ENCODE measurements at regions not wholly inside any gene's neighbourhood (a gene's known extent, or its start where the extent isn't known, plus 50 kb on each side); places are given as distances from the start of the nearest gene placed in this dataset.

- no peak for ATAC-seq (ENCODE audit: insufficient number of reproducible peaks, low FRiP score, low read depth)
- TF ChIP-seq CTCF (IDR thresholded peaks at IDR 0.05), result no peak
- Histone ChIP-seq H3K4me3 (no peak overlapping the region), H3K4me1 (ENCODE audit: control insufficient read depth in 1 of 2, low read depth in 2 of 2) (peaks cover 7 to 17% of the 10 kb centered on the region in 2 donors), H3K36me3 (no peaks in the 10 kb centered on the region), H3K27me3 (replicated peaks; ENCODE audit: insufficient read depth) (no peaks in the 10 kb centered on the region), H3K9me3 (no peaks in the 10 kb centered on the region), H3K27ac (no peak overlapping the region)
- no peak for DNase-seq (ENCODE audit: low spot score)
Measured at GRCh38 chr16:85971902-85972638, 73.1 kb downstream of the IRF8 start.

- Histone ChIP-seq H3K36me3 (no peaks in the 10 kb centered on the region), H3K4me1 (ENCODE audit: control insufficient read depth in 1 of 2, low read depth in 2 of 2) (peaks cover 3 to 19% of the 10 kb centered on the region in 2 donors), H3K27ac (no peak overlapping the region), H3K4me3 (no peak overlapping the region), H3K9me3 (no peaks in the 10 kb centered on the region), H3K27me3 (replicated peaks; ENCODE audit: insufficient read depth) (no peaks in the 10 kb centered on the region)
- DNase-seq (ENCODE audit: low spot score) (no peak), ATAC-seq (ENCODE audit: insufficient number of reproducible peaks, low FRiP score, low read depth) (no peak)
- TF ChIP-seq CTCF (IDR thresholded peaks at IDR 0.05), result no peak
Measured at GRCh38 chr16:85974428-85975375, 75.7 kb downstream of the IRF8 start.

- no peak overlapping the region for H3K27ac ChIP-seq
- TF ChIP-seq CTCF (IDR thresholded peaks at IDR 0.05), result no peak
- no peaks in the 10 kb centered on the region for H3K27me3 ChIP-seq (replicated peaks; ENCODE audit: insufficient read depth)
- no peaks in the 10 kb centered on the region for H3K9me3 ChIP-seq
- H3K4me1 ChIP-seq (ENCODE audit: control insufficient read depth in 1 of 2, low read depth in 2 of 2), result peaks cover 3 to 15% of the 10 kb centered on the region in 2 donors
- H3K4me3 ChIP-seq, result no peak overlapping the region
- H3K36me3 ChIP-seq, result no peaks in the 10 kb centered on the region
- ATAC-seq (ENCODE audit: insufficient number of reproducible peaks, low FRiP score, low read depth) (no peak), DNase-seq (ENCODE audit: low spot score) (no peak)
Measured at GRCh38 chr16:85975451-85975981, 76.6 kb downstream of the IRF8 start.

GRCh38 chr16:85978291-85978775 lies 79.4 kb downstream of the IRF8 start:
- Histone ChIP-seq H3K36me3 (no peaks in the 10 kb centered on the region), H3K4me1 (ENCODE audit: control insufficient read depth in 1 of 2, low read depth in 2 of 2) (peaks cover 3 to 15% of the 10 kb centered on the region in 2 donors), H3K27me3 (replicated peaks; ENCODE audit: insufficient read depth) (no peaks in the 10 kb centered on the region), H3K27ac (no peak overlapping the region), H3K4me3 (peak overlapping the region; percentile 54), H3K9me3 (no peaks in the 10 kb centered on the region)
- DNase-seq (ENCODE audit: low spot score) (no peak), ATAC-seq (ENCODE audit: insufficient number of reproducible peaks, low FRiP score, low read depth) (no peak)
- no peak for TF ChIP-seq CTCF (IDR thresholded peaks at IDR 0.05)

- Histone ChIP-seq H3K27ac (no peak overlapping the region), H3K4me1 (ENCODE audit: control insufficient read depth in 1 of 2, low read depth in 2 of 2) (peaks cover 3 to 15% of the 10 kb centered on the region in 2 donors), H3K4me3 (no peak overlapping the region), H3K9me3 (no peaks in the 10 kb centered on the region), H3K36me3 (no peaks in the 10 kb centered on the region), H3K27me3 (replicated peaks; ENCODE audit: insufficient read depth) (no peaks in the 10 kb centered on the region)
- ATAC-seq (ENCODE audit: insufficient number of reproducible peaks, low FRiP score, low read depth) (no peak), DNase-seq (ENCODE audit: low spot score) (no peak)
- TF ChIP-seq CTCF (IDR thresholded peaks at IDR 0.05), result no peak
Measured at GRCh38 chr16:85978976-85979375, 80.0 kb downstream of the IRF8 start.
